Osteoblast (primary cell): ENCODE measurements at regions not wholly inside any gene's neighbourhood (a gene's known extent, or its start where the extent isn't known, plus 50 kb on each side); places are given as distances from the start of the nearest gene placed in this dataset.

Experiments used
- DNase-seq: peaks from one replicate; pipeline ENCODE4 v3.0.0; 2011; ENCODE audit warnings: low spot score, mixed read lengths; ENCODE audit not compliant: insufficient read length; ENCODE audit errors: missing footprints
- H2AFZ ChIP-seq: 2 replicates; pipeline ENCODE4 v1.6.0; 2011; ENCODE audit warnings: mild to moderate bottlenecking, low read length
- H3K27ac ChIP-seq: 2 replicates; pipeline ENCODE4 v1.5.1; 2011; ENCODE audit warnings: mild to moderate bottlenecking, low read depth, low read length, moderate library complexity
- H3K27me3 ChIP-seq: 2 replicates; pipeline ENCODE4 v1.6.0; 2012; ENCODE audit warnings: mild to moderate bottlenecking, control low read depth, inconsistent platforms, low read length, moderate library complexity; ENCODE audit not compliant: insufficient read depth
- H3K36me3 ChIP-seq: 2 replicates; pipeline ENCODE4 v1.5.1; 2011; ENCODE audit warnings: mild to moderate bottlenecking, low read length, control low read depth, moderate library complexity; ENCODE audit not compliant: insufficient read depth
- H3K4me1 ChIP-seq: 2 replicates; pipeline ENCODE4 v1.5.1; 2011; ENCODE audit warnings: mild to moderate bottlenecking, low read length, control low read depth, moderate library complexity; ENCODE audit not compliant: insufficient read depth
- H3K4me2 ChIP-seq: 2 replicates; pipeline ENCODE4 v1.6.0; 2011; ENCODE audit warnings: mild to moderate bottlenecking, low read length; ENCODE audit not compliant: insufficient read depth
- H3K4me3 ChIP-seq: fragments of 200-600 bp; sonication (generic); 3 replicates; pipeline ENCODE4 v1.5.1; 2012; ENCODE audit warnings: mild to moderate bottlenecking, low read length, inconsistent platforms; ENCODE audit not compliant: insufficient read depth
- H3K79me2 ChIP-seq: 2 replicates; pipeline ENCODE4 v1.6.0; 2012; ENCODE audit warnings: mild to moderate bottlenecking, low read length, control low read depth, inconsistent platforms; ENCODE audit not compliant: insufficient read depth
- H3K9me3 ChIP-seq: 2 replicates; pipeline ENCODE4 v1.5.1; 2011; ENCODE audit warnings: low read depth, low read length, control low read depth
- H4K20me1 ChIP-seq: 2 replicates; pipeline ENCODE4 v1.6.0; 2012; ENCODE audit warnings: mild to moderate bottlenecking, low read length, control low read depth; ENCODE audit not compliant: insufficient read depth
- CTCF ChIP-seq: IDR thresholded peaks from 2 replicates; pipeline ENCODE4 v1.5.1; 2011; ENCODE audit warnings: mild to moderate bottlenecking, low read depth, low read length, moderate library complexity; ENCODE audit errors: extremely low read depth

- Histone ChIP-seq H3K36me3 (no peaks in the 10 kb centered on the region), H3K4me3 (no peak overlapping the region), H3K27me3 (peaks cover 19% of the 10 kb centered on the region), H4K20me1 (no peaks in the 10 kb centered on the region), H3K79me2 (no peaks in the 10 kb centered on the region), H3K27ac (no peak overlapping the region), H3K9me3 (no peaks in the 10 kb centered on the region), H2AFZ (no peak overlapping the region), H3K4me1 (no peaks in the 10 kb centered on the region), H3K4me2 (no peak overlapping the region)
- no peak for DNase-seq
- no peak for TF ChIP-seq CTCF
These were observed 111.6 kb downstream of the WT1 start for GRCh38 chr11:32323814-32324130.

DNA sequence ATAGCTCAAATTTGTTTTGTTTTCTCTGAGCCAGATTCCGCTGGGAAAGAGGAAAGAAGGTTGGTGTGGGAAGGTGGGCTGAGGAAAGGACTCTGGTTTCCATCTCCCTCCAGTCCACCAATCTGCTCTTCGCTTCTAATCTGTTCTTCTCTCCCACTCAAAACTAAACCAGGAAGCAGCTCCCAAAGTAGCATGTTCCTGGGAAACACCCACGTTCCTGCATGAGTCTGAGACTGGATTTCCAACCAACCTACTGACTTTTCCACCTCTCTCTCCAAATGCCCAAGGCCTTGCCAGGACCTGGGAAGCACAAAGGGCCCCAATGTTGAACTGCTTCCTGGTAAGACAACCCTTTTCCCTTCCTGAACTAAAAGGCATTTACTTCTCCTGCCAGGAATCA lies 110.2 kb downstream of the WT1 start:
- H3K9me3 ChIP-seq: no peaks in the 10 kb centered on the region
- no peaks in the 10 kb centered on the region for H3K4me1 ChIP-seq
- no peak overlapping the region for H3K4me3 ChIP-seq
- no peaks in the 10 kb centered on the region for H3K36me3 ChIP-seq
- no peaks in the 10 kb centered on the region for H4K20me1 ChIP-seq
- peak overlapping the region; percentile 62 for H2AFZ ChIP-seq
- no peak overlapping the region for H3K27ac ChIP-seq
- H3K27me3 ChIP-seq: peaks cover 9% of the 10 kb centered on the region
- no peak for TF ChIP-seq CTCF
- H3K79me2 ChIP-seq: no peaks in the 10 kb centered on the region
- no peak overlapping the region for H3K4me2 ChIP-seq
- peak; percentile 62 for DNase-seq

GRCh38 chr11:32325725-32326124 lies 109.6 kb downstream of the WT1 start:
- no peak for DNase-seq
- H3K36me3 ChIP-seq: no peaks in the 10 kb centered on the region
- no peak for TF ChIP-seq CTCF
- no peak overlapping the region for H3K4me3 ChIP-seq
- H3K4me2 ChIP-seq: no peak overlapping the region
- H3K27me3 ChIP-seq: peaks cover 6% of the 10 kb centered on the region
- H4K20me1 ChIP-seq: no peaks in the 10 kb centered on the region
- no peaks in the 10 kb centered on the region for H3K9me3 ChIP-seq
- no peaks in the 10 kb centered on the region for H3K4me1 ChIP-seq
- no peak overlapping the region for H2AFZ ChIP-seq
- H3K79me2 ChIP-seq: no peaks in the 10 kb centered on the region
- no peak overlapping the region for H3K27ac ChIP-seq

DNA sequence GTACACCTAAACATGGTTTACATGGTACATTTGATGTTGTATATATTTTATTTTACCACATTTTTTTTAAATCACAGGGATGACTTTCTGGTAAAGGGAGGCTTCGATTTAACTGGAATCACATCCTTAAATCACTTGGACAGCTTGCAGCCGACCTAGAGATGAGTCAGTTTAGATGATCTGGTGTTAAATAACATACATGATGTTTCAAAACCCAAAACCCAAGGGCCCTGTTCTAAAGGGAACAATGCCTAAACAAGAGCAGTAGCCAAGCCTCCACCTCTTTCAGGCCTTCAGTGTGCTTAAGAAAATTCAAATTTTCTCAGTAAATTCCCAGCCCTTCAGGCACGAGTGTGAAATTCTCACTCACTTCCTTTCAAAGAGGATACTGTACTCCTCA lies 108.8 kb downstream of the WT1 start:
- no peak for DNase-seq
- TF ChIP-seq CTCF: no peak

More for the DNA sequence above, 108.8 kb downstream of the WT1 start:
- Histone ChIP-seq H4K20me1 (no peaks in the 10 kb centered on the region), H3K4me2 (no peak overlapping the region), H3K9me3 (no peaks in the 10 kb centered on the region), H2AFZ (no peak overlapping the region), H3K4me1 (no peaks in the 10 kb centered on the region), H3K4me3 (no peak overlapping the region), H3K36me3 (no peaks in the 10 kb centered on the region), H3K27ac (no peak overlapping the region), H3K27me3 (peaks cover 8% of the 10 kb centered on the region), H3K79me2 (no peaks in the 10 kb centered on the region)
